Endothelial cell of umbilical vein (primary cell): ENCODE measurements at regions not wholly inside any gene's neighbourhood (a gene's known extent, or its start where the extent isn't known, plus 50 kb on each side); places are given as distances from the start of the nearest gene placed in this dataset.

Experiments
- BruUV-seq: library from RNA; stranded (reverse); fragments of 400-500 nt; replicated peaks from 2 replicates; lab custom pipeline; 2021; lab: Mats Ljungman, UMichigan
- CTCF ChIA-PET: fragments of 300-600, 350-600 bp; sonication (Branson Sonifier 250); formaldehyde crosslinking; loops from one replicate; lab custom pipeline; 2021; ENCODE audit warnings: antibody characterized with exemption, inconsistent platforms; lab: Charles Lee
- POLR2A ChIA-PET: fragments of 300-600, 350-600 bp; sonication (Branson Sonifier 250); formaldehyde crosslinking; loops from one replicate; lab custom pipeline; 2021; ENCODE audit warnings: antibody characterized with exemption, inconsistent platforms; lab: Charles Lee
- DNase-seq: peaks from one replicate; pipeline ENCODE4 v3.0.0-alpha.2; 2011; ENCODE audit warnings: low read depth, low spot score
- FAIRE-seq: peaks from 2 replicates; lab custom pipeline; 2011; peaks lifted over from hg19 to GRCh38; lab: Jason Lieb, UNC
- H2AFZ ChIP-seq: 2 replicates; pipeline ENCODE4 v1.6.0; 2012; ENCODE audit warnings: low read depth, low read length, control low read depth, inconsistent platforms
- H3K27ac ChIP-seq: 2 replicates; pipeline ENCODE4 v1.5.1; 2011; ENCODE audit warnings: low read depth, mild to moderate bottlenecking, control low read depth, low read length, moderate library complexity; ENCODE audit not compliant: insufficient read depth
- H3K27me3 ChIP-seq, 2 experiments: 2 replicates each; pipeline versions ENCODE4 v1.6.0 to v1.6.1; 2011; ENCODE audit warnings: low read length in 2 of 2, mixed read lengths in 1 of 2; ENCODE audit not compliant: control insufficient read depth in 2 of 2, insufficient read depth in 2 of 2
- H3K36me3 ChIP-seq, 2 experiments: 2 replicates in 1 of 2; 3 replicates in 1 of 2; pipeline ENCODE4 v1.5.1; 2011; ENCODE audit warnings: low read length in 2 of 2, mild to moderate bottlenecking in 1 of 2, moderate library complexity in 1 of 2; ENCODE audit not compliant: control insufficient read depth in 2 of 2, insufficient read depth in 2 of 2; ENCODE audit errors: extremely low read depth in 1 of 2
- H3K4me1 ChIP-seq: 3 replicates; pipeline ENCODE4 v1.5.1; 2011; ENCODE audit warnings: mild to moderate bottlenecking, low read length; ENCODE audit not compliant: control insufficient read depth, insufficient read depth; ENCODE audit errors: extremely low read depth
- H3K4me2 ChIP-seq: 2 replicates; pipeline ENCODE4 v1.6.1; 2011; ENCODE audit warnings: low read length, control low read depth, mixed read lengths; ENCODE audit not compliant: insufficient read depth
- H3K4me3 ChIP-seq, 3 experiments: fragments of 200-600 bp in 1 of 3; sonication (generic), shearing (Covaris generic) in 1 of 3; replicated peaks in 1 of 3; 2 replicates each; pipeline ENCODE4 v1.5.1; 2011 to 2016; ENCODE audit warnings: control low read depth in 3 of 3, low read length in 3 of 3, mild to moderate bottlenecking in 2 of 3, inconsistent platforms in 1 of 3, low read depth in 1 of 3, moderate library complexity in 1 of 3; ENCODE audit not compliant: insufficient read depth in 1 of 3
- H3K79me2 ChIP-seq: 2 replicates; pipeline ENCODE4 v1.6.0; 2012; ENCODE audit warnings: low read length, inconsistent platforms; ENCODE audit not compliant: control insufficient read depth, insufficient read depth
- H3K9ac ChIP-seq: replicated peaks from 2 replicates; pipeline ENCODE3; 2011; ENCODE audit warnings: low read length, control low read depth; ENCODE audit not compliant: insufficient read depth; ENCODE audit errors: extremely low read depth
- H3K9me1 ChIP-seq: replicated peaks from 3 replicates; pipeline ENCODE4 v1.6.0; 2011; ENCODE audit warnings: mild to moderate bottlenecking, low read length; ENCODE audit not compliant: control insufficient read depth, insufficient read depth; ENCODE audit errors: extremely low read depth
- H3K9me3 ChIP-seq: replicated peaks from 2 replicates; pipeline ENCODE4 v1.5.1; 2012; ENCODE audit warnings: low read length, inconsistent platforms; ENCODE audit not compliant: control insufficient read depth, insufficient read depth
- H4K20me1 ChIP-seq: replicated peaks from 2 replicates; pipeline ENCODE3; 2011; ENCODE audit warnings: mild to moderate bottlenecking, low read length; ENCODE audit not compliant: control insufficient read depth, insufficient read depth; ENCODE audit errors: extremely low read depth
- EZH2 ChIP-seq: IDR thresholded peaks from 2 replicates; pipeline ENCODE4 v1.6.1; 2012; ENCODE audit warnings: borderline replicate concordance, low read depth, mild to moderate bottlenecking, moderate library complexity, low read length, inconsistent platforms; ENCODE audit not compliant: severe bottlenecking
- FOS ChIP-seq: IDR thresholded peaks from 2 replicates; pipeline ENCODE4 v1.6.1; 2011; ENCODE audit warnings: mild to moderate bottlenecking, low read length, moderate library complexity, borderline replicate concordance; ENCODE audit not compliant: insufficient read depth
- GATA2 ChIP-seq: IDR thresholded peaks from 2 replicates; pipeline ENCODE4 v1.7.0; 2011; ENCODE audit warnings: low read depth, mild to moderate bottlenecking, moderate library complexity, mixed read lengths, low read length; ENCODE audit not compliant: insufficient read length, insufficient read depth
- JUN ChIP-seq: IDR thresholded peaks from 2 replicates; pipeline ENCODE4 v1.6.1; 2011; ENCODE audit warnings: borderline replicate concordance, low read depth; ENCODE audit not compliant: insufficient read length, insufficient read depth
- MYC ChIP-seq: IDR thresholded peaks from one replicate; pipeline ENCODE4 v1.6.1; 2011; ENCODE audit warnings: mild to moderate bottlenecking, low read depth, low read length
- POLR2A ChIP-seq: IDR thresholded peaks from 2 replicates; pipeline ENCODE4 v1.6.1; 2012; ENCODE audit warnings: low read depth, mild to moderate bottlenecking, control low read depth, low read length
- POLR2AphosphoS5 ChIP-seq: IDR thresholded peaks from 2 replicates; pipeline ENCODE4 v1.6.1; 2012; ENCODE audit warnings: low read depth, mild to moderate bottlenecking, control low read depth, low read length, moderate library complexity; ENCODE audit not compliant: insufficient read depth
- dilution Hi-C: fragments of 300-500 bp; cut with MboI; formaldehyde crosslinking; loops from one replicate; pipeline ENCODE4 v1.15.0; 2019; ENCODE audit warnings: low sequenced_read_pairs; ENCODE audit not compliant: extremely low pct_ligation_motif_present
- intact Hi-C: fragments of 100-400 bp; cut with micrococcal nuclease; formaldehyde crosslinking; loops from one replicate; pipeline ENCODE4 v1.10.0; 2022
- TF ChIP-seq, protein P1 (sequence below), 2 donors: IDR thresholded peaks; 1 replicate in 1 of 2; 2 replicates in 1 of 2; pipeline ENCODE4 v1.5.1; 2011; ENCODE audit warnings: low read length in 2 of 2, mild to moderate bottlenecking in 2 of 2, moderate library complexity in 2 of 2, control low read depth in 1 of 2, inconsistent platforms in 1 of 2, low read depth in 1 of 2; ENCODE audit not compliant: insufficient read depth in 1 of 2; ENCODE audit errors: extremely low read depth in 1 of 2
- TF ChIP-seq, protein P2 (sequence below): IDR thresholded peaks from 2 replicates; pipeline ENCODE4 v1.6.1; 2011; ENCODE audit not compliant: insufficient read depth, insufficient read length

DNA sequence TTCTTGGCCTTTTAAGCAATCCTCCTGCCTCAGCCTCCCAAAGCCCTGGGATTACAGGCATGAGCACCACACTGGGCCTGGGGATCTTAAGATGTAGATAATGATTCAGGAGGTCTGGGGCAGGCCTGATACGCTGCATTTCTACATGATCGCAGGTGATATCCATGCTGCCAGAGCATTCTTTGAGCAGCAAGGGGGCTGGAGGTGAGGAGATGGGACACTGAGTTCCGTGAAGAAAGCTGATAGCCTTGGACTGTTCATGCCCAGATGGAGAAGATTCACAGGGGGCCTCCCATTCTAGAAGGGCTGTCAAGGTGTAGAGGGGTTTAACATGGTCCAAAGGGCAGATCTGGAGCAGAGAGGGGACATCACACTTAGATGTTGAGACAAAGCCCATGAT lies 480.3 kb downstream of the RPS24 start:
- no peaks in the 10 kb centered on the region for H3K9me3 ChIP-seq
- H3K4me2 ChIP-seq = no peak overlapping the region
- BruUV-seq = no TSS peak
- intact Hi-C loops = no loop called here
- H3K36me3 ChIP-seq = no peaks in the 10 kb centered on the region
- TF ChIP-seq, protein P1, sequence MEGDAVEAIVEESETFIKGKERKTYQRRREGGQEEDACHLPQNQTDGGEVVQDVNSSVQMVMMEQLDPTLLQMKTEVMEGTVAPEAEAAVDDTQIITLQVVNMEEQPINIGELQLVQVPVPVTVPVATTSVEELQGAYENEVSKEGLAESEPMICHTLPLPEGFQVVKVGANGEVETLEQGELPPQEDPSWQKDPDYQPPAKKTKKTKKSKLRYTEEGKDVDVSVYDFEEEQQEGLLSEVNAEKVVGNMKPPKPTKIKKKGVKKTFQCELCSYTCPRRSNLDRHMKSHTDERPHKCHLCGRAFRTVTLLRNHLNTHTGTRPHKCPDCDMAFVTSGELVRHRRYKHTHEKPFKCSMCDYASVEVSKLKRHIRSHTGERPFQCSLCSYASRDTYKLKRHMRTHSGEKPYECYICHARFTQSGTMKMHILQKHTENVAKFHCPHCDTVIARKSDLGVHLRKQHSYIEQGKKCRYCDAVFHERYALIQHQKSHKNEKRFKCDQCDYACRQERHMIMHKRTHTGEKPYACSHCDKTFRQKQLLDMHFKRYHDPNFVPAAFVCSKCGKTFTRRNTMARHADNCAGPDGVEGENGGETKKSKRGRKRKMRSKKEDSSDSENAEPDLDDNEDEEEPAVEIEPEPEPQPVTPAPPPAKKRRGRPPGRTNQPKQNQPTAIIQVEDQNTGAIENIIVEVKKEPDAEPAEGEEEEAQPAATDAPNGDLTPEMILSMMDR (IDR thresholded peaks at IDR 0.05; ENCODE audit: extremely low read depth in 1 of 2, insufficient read depth in 1 of 2, low read depth in 1 of 2, low read length in 2 of 2) = no peak
- no peak for TF ChIP-seq GATA2
- no peak for TF ChIP-seq EZH2
- no peak for TF ChIP-seq MYC
- TF ChIP-seq POLR2A = no peak
- no peak for TF ChIP-seq POLR2AphosphoS5
- no peak for TF ChIP-seq FOS
- TF ChIP-seq, protein P2, sequence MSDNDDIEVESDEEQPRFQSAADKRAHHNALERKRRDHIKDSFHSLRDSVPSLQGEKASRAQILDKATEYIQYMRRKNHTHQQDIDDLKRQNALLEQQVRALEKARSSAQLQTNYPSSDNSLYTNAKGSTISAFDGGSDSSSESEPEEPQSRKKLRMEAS = no peak
- TF ChIP-seq JUN = no peak
- POLR2A ChIA-PET = no interaction called here
- no peak overlapping the region for H3K9ac ChIP-seq
- no peaks in the 10 kb centered on the region for H3K79me2 ChIP-seq
- H3K4me3 ChIP-seq = no peak overlapping the region
- no peaks in the 10 kb centered on the region for H3K9me1 ChIP-seq
- CTCF ChIA-PET = no interaction called here
- no peak overlapping the region for H3K27ac ChIP-seq
- no peak for FAIRE-seq
- H2AFZ ChIP-seq = no peak overlapping the region
- DNase-seq = no peak
- no peaks in the 10 kb centered on the region for H3K4me1 ChIP-seq
- dilution Hi-C loops = no loop called here
- no peaks in the 10 kb centered on the region for H4K20me1 ChIP-seq
- H3K27me3 ChIP-seq = peaks cover 3% of the 10 kb centered on the region in 2 experiments
